ENCODE measurements at regions not wholly inside any gene's neighbourhood (a gene's known extent, or its start where the extent isn't known, plus 50 kb on each side); places are given as distances from the start of the nearest gene placed in this dataset.

GRCh38 chr20:50332491-50332980, 141.9 kb downstream of the CEBPB start:
- TF ChIP-seq POLR2A (IDR thresholded peaks at IDR 0.05; ENCODE audit: low read depth, low read length): no peak
- TF ChIP-seq POLR2AphosphoS5 (IDR thresholded peaks at IDR 0.05; ENCODE audit: low read depth, low read length): no peak
- no peak for TF ChIP-seq TAF1 (IDR thresholded peaks at IDR 0.05; ENCODE audit: borderline replicate concordance, low read depth, low read length)

Data from GM12892 (cell line).